ENCODE measurements at regions not wholly inside any gene's neighbourhood (a gene's known extent, or its start where the extent isn't known, plus 50 kb on each side); places are given as distances from the start of the nearest gene placed in this dataset.

DNA sequence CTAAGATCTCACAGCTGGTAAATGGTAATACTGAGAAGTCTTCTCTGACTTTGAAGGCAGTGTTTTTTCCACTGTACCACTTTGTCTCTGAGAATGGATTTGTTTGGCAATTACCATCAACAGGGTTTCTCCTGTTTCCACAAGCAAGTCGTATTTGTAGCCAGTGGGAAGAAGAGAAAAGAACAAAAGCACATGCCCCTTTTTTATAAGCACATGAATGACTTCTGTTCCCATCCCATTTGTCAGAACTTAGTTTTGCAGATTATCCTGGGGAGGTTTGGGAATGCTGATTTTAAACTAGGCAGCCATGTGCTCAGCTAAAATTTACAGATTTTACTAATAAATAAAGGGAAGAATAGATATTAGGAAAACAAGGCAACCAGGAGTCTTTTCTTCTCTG lies 92.9 kb upstream of the ZSWIM2 start:
- Histone ChIP-seq H3F3A (ENCODE audit: insufficient read depth) (no peaks in the 10 kb centered on the region), H3K9me3 (ENCODE audit: insufficient read depth, low read length) (no peaks in the 10 kb centered on the region), H3K4me3 (ENCODE audit: insufficient read depth, low read length, poor library complexity, severe bottlenecking) (no peak overlapping the region), H3K27ac (ENCODE audit: low read depth, low read length) (no peak overlapping the region), H3K9me2 (replicated peaks; ENCODE audit: insufficient read depth, low read length) (no peaks in the 10 kb centered on the region), H4K20me1 (ENCODE audit: low read depth, low read length) (no peaks in the 10 kb centered on the region), H3K9ac (ENCODE audit: low read length) (no peak overlapping the region), H3K27me3 (ENCODE audit: low read length) (no peaks in the 10 kb centered on the region), H3K79me2 (ENCODE audit: insufficient read depth, low read length) (no peaks in the 10 kb centered on the region), H3K4me2 (ENCODE audit: low read depth, low read length, poor library complexity, severe bottlenecking) (no peak overlapping the region), H2AFZ (ENCODE audit: low read depth, low read length, severe bottlenecking) (no peak overlapping the region), H3K36me3 (ENCODE audit: low read length) (no peaks in the 10 kb centered on the region)
- TF ChIP-seq, protein P1, sequence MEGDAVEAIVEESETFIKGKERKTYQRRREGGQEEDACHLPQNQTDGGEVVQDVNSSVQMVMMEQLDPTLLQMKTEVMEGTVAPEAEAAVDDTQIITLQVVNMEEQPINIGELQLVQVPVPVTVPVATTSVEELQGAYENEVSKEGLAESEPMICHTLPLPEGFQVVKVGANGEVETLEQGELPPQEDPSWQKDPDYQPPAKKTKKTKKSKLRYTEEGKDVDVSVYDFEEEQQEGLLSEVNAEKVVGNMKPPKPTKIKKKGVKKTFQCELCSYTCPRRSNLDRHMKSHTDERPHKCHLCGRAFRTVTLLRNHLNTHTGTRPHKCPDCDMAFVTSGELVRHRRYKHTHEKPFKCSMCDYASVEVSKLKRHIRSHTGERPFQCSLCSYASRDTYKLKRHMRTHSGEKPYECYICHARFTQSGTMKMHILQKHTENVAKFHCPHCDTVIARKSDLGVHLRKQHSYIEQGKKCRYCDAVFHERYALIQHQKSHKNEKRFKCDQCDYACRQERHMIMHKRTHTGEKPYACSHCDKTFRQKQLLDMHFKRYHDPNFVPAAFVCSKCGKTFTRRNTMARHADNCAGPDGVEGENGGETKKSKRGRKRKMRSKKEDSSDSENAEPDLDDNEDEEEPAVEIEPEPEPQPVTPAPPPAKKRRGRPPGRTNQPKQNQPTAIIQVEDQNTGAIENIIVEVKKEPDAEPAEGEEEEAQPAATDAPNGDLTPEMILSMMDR (IDR thresholded peaks at IDR 0.05; ENCODE audit: insufficient read depth, low read length, poor library complexity, severe bottlenecking) = no peak
- TF ChIP-seq EZH2phosphoT487 (conservative IDR thresholded peaks at IDR 0.05; ENCODE audit: low read length) = no peak

DNA sequence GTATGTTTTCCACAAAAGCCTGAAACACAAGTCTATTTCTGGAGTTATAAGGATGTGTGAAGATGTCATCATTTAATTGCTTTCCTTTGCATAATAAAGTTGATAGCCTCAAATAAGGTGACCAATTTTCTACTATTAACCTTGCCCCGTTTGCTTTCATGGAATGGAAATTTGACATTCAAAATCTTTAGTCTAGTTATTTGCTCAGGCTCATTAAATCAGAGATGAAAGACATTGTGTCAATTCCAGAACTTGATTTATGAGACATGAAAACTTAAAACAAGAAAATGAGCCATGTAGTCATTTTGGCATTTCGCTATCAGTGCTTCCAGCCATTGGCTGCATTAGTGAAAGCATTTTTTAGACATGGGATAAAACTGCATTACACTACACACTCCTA lies 91.5 kb upstream of the ZSWIM2 start:
- Histone ChIP-seq H3K79me2 (ENCODE audit: insufficient read depth, low read length) (no peaks in the 10 kb centered on the region), H3K9me3 (ENCODE audit: insufficient read depth, low read length) (no peaks in the 10 kb centered on the region), H4K20me1 (ENCODE audit: low read depth, low read length) (no peaks in the 10 kb centered on the region), H3K27me3 (ENCODE audit: low read length) (no peaks in the 10 kb centered on the region), H3K4me2 (ENCODE audit: low read depth, low read length, poor library complexity, severe bottlenecking) (no peak overlapping the region), H3K9ac (ENCODE audit: low read length) (no peak overlapping the region), H3K36me3 (ENCODE audit: low read length) (no peaks in the 10 kb centered on the region), H3K9me2 (replicated peaks; ENCODE audit: insufficient read depth, low read length) (no peaks in the 10 kb centered on the region), H2AFZ (ENCODE audit: low read depth, low read length, severe bottlenecking) (no peak overlapping the region), H3F3A (ENCODE audit: insufficient read depth) (no peaks in the 10 kb centered on the region), H3K27ac (ENCODE audit: low read depth, low read length) (no peak overlapping the region), H3K4me3 (ENCODE audit: insufficient read depth, low read length, poor library complexity, severe bottlenecking) (no peak overlapping the region)
- TF ChIP-seq, protein P1 (IDR thresholded peaks at IDR 0.05; ENCODE audit: insufficient read depth, low read length, poor library complexity, severe bottlenecking) = no peak

DNA sequence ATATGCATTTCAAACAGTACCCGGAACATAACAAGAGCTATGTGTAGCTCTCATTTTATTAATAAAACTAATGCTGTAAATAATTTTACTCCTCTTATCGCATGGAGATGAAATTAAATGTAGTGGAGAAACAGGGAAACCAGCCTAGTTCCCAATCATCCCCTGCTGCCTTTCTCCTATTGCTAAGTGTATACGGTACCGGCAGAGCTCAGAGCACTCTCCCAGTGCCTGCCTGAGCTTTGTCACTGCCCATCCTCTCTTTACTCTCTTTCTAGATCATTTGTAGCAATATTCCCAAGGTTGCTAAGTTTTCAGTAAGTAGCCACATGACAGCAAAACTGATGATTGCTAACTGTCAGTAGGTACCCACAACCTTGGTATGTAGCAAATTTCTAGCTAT lies 85.5 kb upstream of the ZSWIM2 start:
- Histone ChIP-seq H3K27ac (ENCODE audit: low read depth, low read length) (no peak overlapping the region), H3K9me3 (ENCODE audit: insufficient read depth, low read length) (no peaks in the 10 kb centered on the region), H4K20me1 (ENCODE audit: low read depth, low read length) (no peaks in the 10 kb centered on the region), H3K4me3 (ENCODE audit: insufficient read depth, low read length, poor library complexity, severe bottlenecking) (no peak overlapping the region), H3K79me2 (ENCODE audit: insufficient read depth, low read length) (no peaks in the 10 kb centered on the region), H3K9me2 (replicated peaks; ENCODE audit: insufficient read depth, low read length) (no peaks in the 10 kb centered on the region), H3F3A (ENCODE audit: insufficient read depth) (no peaks in the 10 kb centered on the region), H3K4me2 (ENCODE audit: low read depth, low read length, poor library complexity, severe bottlenecking) (no peak overlapping the region), H2AFZ (ENCODE audit: low read depth, low read length, severe bottlenecking) (no peak overlapping the region), H3K36me3 (ENCODE audit: low read length) (no peaks in the 10 kb centered on the region), H3K9ac (ENCODE audit: low read length) (no peak overlapping the region), H3K27me3 (ENCODE audit: low read length) (no peaks in the 10 kb centered on the region)
- TF ChIP-seq, protein P1 (IDR thresholded peaks at IDR 0.05; ENCODE audit: insufficient read depth, low read length, poor library complexity, severe bottlenecking) = no peak
- no peak for TF ChIP-seq EZH2phosphoT487 (conservative IDR thresholded peaks at IDR 0.05; ENCODE audit: low read length)

DNA sequence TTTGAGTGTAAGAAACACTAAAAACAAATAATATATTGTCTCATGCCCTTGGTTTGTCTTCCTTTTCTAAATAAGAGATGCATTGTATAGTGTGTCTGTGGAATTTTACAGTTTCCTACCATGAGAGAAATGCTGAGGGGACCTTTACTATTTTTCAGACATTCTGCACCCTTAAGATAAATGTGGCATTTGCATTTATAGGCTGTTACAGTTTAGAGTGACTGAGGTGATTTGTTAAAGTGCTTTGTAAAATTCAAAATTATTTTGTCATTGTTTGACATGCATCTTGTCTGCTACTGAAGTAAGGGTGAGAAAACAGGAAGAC lies 78.9 kb upstream of the ZSWIM2 start:
- TF ChIP-seq, protein P1 (IDR thresholded peaks at IDR 0.05; ENCODE audit: insufficient read depth, low read length, poor library complexity, severe bottlenecking) = no peak
- no peak for TF ChIP-seq EZH2phosphoT487 (conservative IDR thresholded peaks at IDR 0.05; ENCODE audit: low read length)
- Histone ChIP-seq H3K9me2 (replicated peaks; ENCODE audit: insufficient read depth, low read length) (no peaks in the 10 kb centered on the region), H3K4me3 (ENCODE audit: insufficient read depth, low read length, poor library complexity, severe bottlenecking) (no peak overlapping the region), H3F3A (ENCODE audit: insufficient read depth) (no peaks in the 10 kb centered on the region), H3K36me3 (ENCODE audit: low read length) (no peaks in the 10 kb centered on the region), H3K27ac (ENCODE audit: low read depth, low read length) (no peak overlapping the region), H3K27me3 (ENCODE audit: low read length) (no peaks in the 10 kb centered on the region), H3K79me2 (ENCODE audit: insufficient read depth, low read length) (no peaks in the 10 kb centered on the region), H3K4me2 (ENCODE audit: low read depth, low read length, poor library complexity, severe bottlenecking) (no peak overlapping the region), H2AFZ (ENCODE audit: low read depth, low read length, severe bottlenecking) (no peak overlapping the region), H4K20me1 (ENCODE audit: low read depth, low read length) (no peaks in the 10 kb centered on the region), H3K9me3 (ENCODE audit: insufficient read depth, low read length) (no peaks in the 10 kb centered on the region), H3K9ac (ENCODE audit: low read length) (no peak overlapping the region)
